ENCODE measurements at regions not wholly inside any gene's neighbourhood (a gene's known extent, or its start where the extent isn't known, plus 50 kb on each side); places are given as distances from the start of the nearest gene placed in this dataset.

- TF ChIP-seq, protein P1, sequence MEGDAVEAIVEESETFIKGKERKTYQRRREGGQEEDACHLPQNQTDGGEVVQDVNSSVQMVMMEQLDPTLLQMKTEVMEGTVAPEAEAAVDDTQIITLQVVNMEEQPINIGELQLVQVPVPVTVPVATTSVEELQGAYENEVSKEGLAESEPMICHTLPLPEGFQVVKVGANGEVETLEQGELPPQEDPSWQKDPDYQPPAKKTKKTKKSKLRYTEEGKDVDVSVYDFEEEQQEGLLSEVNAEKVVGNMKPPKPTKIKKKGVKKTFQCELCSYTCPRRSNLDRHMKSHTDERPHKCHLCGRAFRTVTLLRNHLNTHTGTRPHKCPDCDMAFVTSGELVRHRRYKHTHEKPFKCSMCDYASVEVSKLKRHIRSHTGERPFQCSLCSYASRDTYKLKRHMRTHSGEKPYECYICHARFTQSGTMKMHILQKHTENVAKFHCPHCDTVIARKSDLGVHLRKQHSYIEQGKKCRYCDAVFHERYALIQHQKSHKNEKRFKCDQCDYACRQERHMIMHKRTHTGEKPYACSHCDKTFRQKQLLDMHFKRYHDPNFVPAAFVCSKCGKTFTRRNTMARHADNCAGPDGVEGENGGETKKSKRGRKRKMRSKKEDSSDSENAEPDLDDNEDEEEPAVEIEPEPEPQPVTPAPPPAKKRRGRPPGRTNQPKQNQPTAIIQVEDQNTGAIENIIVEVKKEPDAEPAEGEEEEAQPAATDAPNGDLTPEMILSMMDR (IDR thresholded peaks at IDR 0.05) = no peak
- no peak for TF ChIP-seq POLR2A (IDR thresholded peaks at IDR 0.05)
Observed at GRCh38 chr2:228649876-228650275, 468.4 kb upstream of the SPHKAP start.
